GM23338 (cell line): ENCODE measurements at regions not wholly inside any gene's neighbourhood (a gene's known extent, or its start where the extent isn't known, plus 50 kb on each side); places are given as distances from the start of the nearest gene placed in this dataset.

Source experiments
- ATAC-seq: fragments of 200-7000 bp; cut with Tn5 transposase; 3 replicates; pipeline ENCODE4 v1.9.1; 2020
- DNase-seq: peaks from one replicate; pipeline ENCODE4 v3.0.0-alpha.2; 2015; ENCODE audit warnings: low spot score
- H2AFZ ChIP-seq: fragments of 200-600 bp; sonication (generic); 2 replicates; pipeline ENCODE4 v1.8.0; 2016; ENCODE audit warnings: antibody characterized with exemption, mild to moderate bottlenecking, moderate library complexity
- H3F3A ChIP-seq: fragments of 200-600 bp; sonication (generic); replicated peaks from 2 replicates; pipeline ENCODE4 v1.8.0; 2017; ENCODE audit warnings: antibody characterized with exemption, mixed run types, low read depth
- H3K27ac ChIP-seq: fragments of 200-600 bp; sonication (generic); 2 replicates; pipeline ENCODE4 v1.6.1; 2016; ENCODE audit warnings: low read depth
- H3K27me3 ChIP-seq: fragments of 200-600 bp; sonication (generic); 2 replicates; pipeline ENCODE4 v1.8.0; 2016; ENCODE audit warnings: mild to moderate bottlenecking, mixed run types, moderate library complexity; ENCODE audit not compliant: insufficient read depth
- H3K36me3 ChIP-seq: fragments of 200-600 bp; sonication (generic); 2 replicates; pipeline ENCODE4 v1.8.0; 2016; ENCODE audit warnings: mild to moderate bottlenecking; ENCODE audit not compliant: insufficient read depth
- H3K4me1 ChIP-seq: fragments of 200-600 bp; sonication (generic); 2 replicates; pipeline ENCODE4 v1.8.0; 2016; ENCODE audit warnings: mild to moderate bottlenecking, moderate library complexity; ENCODE audit not compliant: insufficient read depth
- H3K4me2 ChIP-seq: fragments of 200-600 bp; sonication (generic); 2 replicates; pipeline ENCODE4 v1.7.1; 2017; ENCODE audit warnings: mixed run types
- H3K4me3 ChIP-seq: fragments of 200-600 bp; sonication (generic); 2 replicates; pipeline ENCODE4 v1.6.1; 2016; ENCODE audit warnings: mixed run types
- H3K79me2 ChIP-seq: fragments of 200-600 bp; sonication (generic); replicated peaks from 2 replicates; pipeline ENCODE4 v1.8.0; 2017; ENCODE audit warnings: mild to moderate bottlenecking; ENCODE audit not compliant: insufficient read depth
- H3K9me2 ChIP-seq: fragments of 200-600 bp; sonication (generic); 2 replicates; pipeline ENCODE4 v1.8.0; 2017; ENCODE audit not compliant: insufficient read depth
- H4K20me1 ChIP-seq: fragments of 200-600 bp; sonication (generic); replicated peaks from 2 replicates; pipeline ENCODE4 v1.8.0; 2017; ENCODE audit warnings: mild to moderate bottlenecking; ENCODE audit not compliant: insufficient read depth
- H3K27ac Mint-ChIP-seq: 2 replicates; pipeline ENCODE4 v1.8.0; 2020; ENCODE audit warnings: inconsistent platforms, mild to moderate bottlenecking, moderate library complexity, mixed read lengths
- H3K27me3 Mint-ChIP-seq: 3 replicates; pipeline ENCODE4 v1.8.0; 2022; ENCODE audit warnings: low read depth, mild to moderate bottlenecking, moderate library complexity, mixed read lengths, inconsistent platforms; ENCODE audit not compliant: insufficient read depth, poor library complexity
- H3K36me3 Mint-ChIP-seq: 3 replicates; pipeline ENCODE4 v1.8.0; 2021; ENCODE audit warnings: low read depth, mild to moderate bottlenecking, inconsistent platforms, moderate library complexity, mixed read lengths
- H3K4me1 Mint-ChIP-seq: 3 replicates; pipeline ENCODE4 v1.8.0; 2020; ENCODE audit warnings: mild to moderate bottlenecking, inconsistent platforms, mixed read lengths
- H3K4me3 Mint-ChIP-seq: 3 replicates; pipeline ENCODE4 v1.8.0; 2021; ENCODE audit warnings: moderate library complexity, mild to moderate bottlenecking, inconsistent platforms, mixed read lengths
- H3K9me3 Mint-ChIP-seq: 3 replicates; pipeline ENCODE4 v1.8.0; 2020; ENCODE audit warnings: moderate library complexity, mild to moderate bottlenecking, inconsistent platforms, mixed read lengths
- ETS1 ChIP-seq: IDR thresholded peaks from 2 replicates; pipeline ENCODE4 v1.6.1; 2016; ENCODE audit warnings: antibody characterized with exemption
- EZH2phosphoT487 ChIP-seq: fragments of 200-600 bp; sonication (generic); IDR thresholded peaks from one replicate; pipeline ENCODE4 v1.8.1; 2018; ENCODE audit warnings: antibody characterized with exemption; ENCODE audit not compliant: unreplicated experiment
- JUNB ChIP-seq: IDR thresholded peaks from one replicate; pipeline ENCODE4 v1.6.1; 2016; ENCODE audit warnings: antibody characterized with exemption; ENCODE audit not compliant: unreplicated experiment
- NANOG ChIP-seq: IDR thresholded peaks from 2 replicates; pipeline ENCODE4 v1.6.1; 2016; ENCODE audit warnings: antibody characterized with exemption, borderline replicate concordance
- POLR2AphosphoS5 ChIP-seq: IDR thresholded peaks from 2 replicates; pipeline ENCODE4 v1.6.1; 2016; ENCODE audit warnings: antibody characterized with exemption, low read depth
- REST ChIP-seq: IDR thresholded peaks from one replicate; pipeline ENCODE4 v1.6.1; 2018; ENCODE audit warnings: antibody characterized with exemption; ENCODE audit not compliant: unreplicated experiment
- ZNF114 ChIP-seq: fragments of 250-450 bp; sonication (Bioruptor Pico); IDR thresholded peaks from 2 replicates; pipeline ENCODE4 v1.5.0; 2020; ENCODE audit warnings: mild to moderate bottlenecking, moderate library complexity
- ZNF462 ChIP-seq: fragments of 250-450 bp; sonication (Bioruptor Pico); IDR thresholded peaks from 2 replicates; pipeline ENCODE4 v1.5.0; 2020; ENCODE audit warnings: mild to moderate bottlenecking, moderate library complexity

GRCh38 chr5:68122439-68123328 lies 92.9 kb upstream of the PIK3R1 start:
- no peak overlapping the region for H3K4me2 ChIP-seq
- H3K9me3 Mint-ChIP-seq = no peaks in the 10 kb centered on the region
- no peaks in the 10 kb centered on the region for H3K27me3 Mint-ChIP-seq
- H3K36me3 ChIP-seq = no peaks in the 10 kb centered on the region
- no peaks in the 10 kb centered on the region for H3K36me3 Mint-ChIP-seq
- H4K20me1 ChIP-seq = no peaks in the 10 kb centered on the region
- H3K27ac ChIP-seq = no peak overlapping the region
- H3K79me2 ChIP-seq = no peaks in the 10 kb centered on the region
- no peaks in the 10 kb centered on the region for H3F3A ChIP-seq
- TF ChIP-seq ZNF114 (no peak), POLR2AphosphoS5 (no peak), ZNF462 (no peak), EZH2phosphoT487 (no peak), NANOG (no peak), REST (no peak), JUNB (no peak), ETS1 (no peak)
- H3K4me1 ChIP-seq = no peaks in the 10 kb centered on the region
- no peak overlapping the region for H3K4me3 ChIP-seq
- no peaks in the 10 kb centered on the region for H3K27me3 ChIP-seq
- 0 out of 2 replicates have a peak, but pooled peaks cover 3% of the 10 kb centered on the region for H3K9me2 ChIP-seq
- H3K4me3 Mint-ChIP-seq = no peak overlapping the region
- DNase-seq (no peak), ATAC-seq (no peak)
- no peak overlapping the region for H2AFZ ChIP-seq
- no peaks in the 10 kb centered on the region for H3K4me1 Mint-ChIP-seq
- H3K27ac Mint-ChIP-seq = no peak overlapping the region
